K562 (cell line): ENCODE measurements at regions not wholly inside any gene's neighbourhood (a gene's known extent, or its start where the extent isn't known, plus 50 kb on each side); places are given as distances from the start of the nearest gene placed in this dataset.

Experiments
- ATAC-seq: fragments of 200-7000 bp; cut with Tn5 transposase; 3 replicates; pipeline ENCODE4 v1.9.1; 2020; ENCODE audit warnings: moderate library complexity
- BruUV-seq: library from RNA; stranded (reverse); fragments of 400-500 nt; replicated peaks from 2 replicates; lab custom pipeline; 2021; lab: Mats Ljungman, UMichigan
- CTCF ChIA-PET: fragments of 300-600 bp; formaldehyde crosslinking; extraction: SDS; loops from one replicate; lab custom pipeline; 2021; ENCODE audit warnings: low intra/inter-chr PET ratio; lab: Yijun Ruan, JAX
- POLR2A ChIA-PET: fragments of 300-600, 350-650 bp; sonication (Branson Sonifier 250); formaldehyde crosslinking; extraction: SDS; loops from one replicate; lab custom pipeline; 2021; ENCODE audit warnings: antibody characterized with exemption, inconsistent platforms; lab: Yijun Ruan, JAX
- DNase-seq, 4 experiments: peaks; one replicate each; pipeline versions ENCODE4 v3.0.0 to v3.0.0-alpha.2; 2011 to 2018; ENCODE audit warnings: low spot score in 3 of 4, mixed read lengths in 3 of 4; ENCODE audit errors: extremely low read depth in 1 of 4
- FAIRE-seq: peaks from 2 replicates; lab custom pipeline; 2011; peaks lifted over from hg19 to GRCh38; lab: Jason Lieb, UNC
- H2AFZ ChIP-seq: 2 replicates; pipeline ENCODE4 v1.6.0; 2011; ENCODE audit warnings: low read depth, low read length, control low read depth, inconsistent platforms
- H3K27ac ChIP-seq: fragments of 200-600 bp; 3 replicates; pipeline ENCODE4 v1.8.0; 2011; ENCODE audit warnings: low read depth, mild to moderate bottlenecking, control low read depth, inconsistent platforms, low read length, moderate library complexity, mixed read lengths; ENCODE audit errors: extremely low read depth
- H3K27me3 ChIP-seq, 2 experiments: fragments of 300-600 bp in 1 of 2; 2 replicates in 1 of 2; 3 replicates in 1 of 2; pipeline versions ENCODE4 v1.6.0 to v1.8.0; 2011; ENCODE audit warnings: inconsistent platforms in 2 of 2, low read length in 2 of 2, mild to moderate bottlenecking in 1 of 2, mixed read lengths in 1 of 2, moderate library complexity in 1 of 2; ENCODE audit not compliant: control insufficient read depth in 2 of 2, insufficient read depth in 2 of 2
- H3K36me3 ChIP-seq: fragments of 300-600 bp; 3 replicates; pipeline ENCODE4 v1.8.0; 2011; ENCODE audit warnings: mild to moderate bottlenecking, low read length, inconsistent platforms; ENCODE audit not compliant: control insufficient read depth, insufficient read depth
- H3K4me1 ChIP-seq, 2 experiments: fragments of 200-600 bp in 1 of 2; replicated peaks in 1 of 2; 2 replicates in 1 of 2; 3 replicates in 1 of 2; pipeline versions ENCODE4 v1.5.1 to v1.8.0; 2011; ENCODE audit warnings: inconsistent platforms in 2 of 2, low read length in 2 of 2, mild to moderate bottlenecking in 1 of 2, mixed read lengths in 1 of 2, moderate library complexity in 1 of 2; ENCODE audit not compliant: control insufficient read depth in 2 of 2, insufficient read depth in 2 of 2
- H3K4me2 ChIP-seq: 2 replicates; pipeline ENCODE4 v1.6.1; 2011; ENCODE audit warnings: low read length, control low read depth, inconsistent platforms, mixed read lengths; ENCODE audit not compliant: insufficient read depth
- H3K4me3 ChIP-seq: fragments of 200-600 bp; sonication (generic), shearing (Covaris generic); 2 replicates; pipeline ENCODE4 v1.5.1; 2016; ENCODE audit warnings: control low read depth, inconsistent platforms
- H3K79me2 ChIP-seq: fragments of 200-600 bp; 3 replicates; pipeline ENCODE4 v1.8.0; 2011; ENCODE audit warnings: low read length, inconsistent platforms; ENCODE audit not compliant: control insufficient read depth, insufficient read depth
- H3K9ac ChIP-seq, 2 experiments: 2 replicates each; pipeline versions ENCODE4 v1.6.0 to v1.6.1; 2011; ENCODE audit warnings: low read depth in 2 of 2, low read length in 2 of 2, control low read depth in 1 of 2, inconsistent platforms in 1 of 2, mild to moderate bottlenecking in 1 of 2, mixed read lengths in 1 of 2; ENCODE audit not compliant: insufficient read depth in 1 of 2
- H3K9me1 ChIP-seq: one replicate; pipeline ENCODE4 v1.6.0; 2011; ENCODE audit warnings: inconsistent platforms, mild to moderate bottlenecking, low read length, moderate library complexity; ENCODE audit not compliant: control insufficient read depth, insufficient read depth
- H3K9me3 ChIP-seq: replicated peaks from 2 replicates; pipeline ENCODE4 v1.5.1; 2011; ENCODE audit warnings: low read depth, low read length, inconsistent platforms; ENCODE audit not compliant: control insufficient read depth, insufficient read depth
- H4K20me1 ChIP-seq: replicated peaks from 2 replicates; pipeline ENCODE4 v1.6.1; 2011; ENCODE audit warnings: low read length, inconsistent platforms, mixed read lengths; ENCODE audit not compliant: control insufficient read depth, insufficient read depth
- DLX4 ChIP-seq: fragments of 250-450 bp; sonication (Bioruptor Pico); IDR thresholded peaks from 2 replicates; pipeline ENCODE4 v1.6.1; 2021; ENCODE audit warnings: mild to moderate bottlenecking
- ESRRB ChIP-seq: fragments of 250-450 bp; sonication (Bioruptor Pico); IDR thresholded peaks from 2 replicates; pipeline ENCODE4 v1.5.0; 2020; ENCODE audit warnings: mild to moderate bottlenecking, moderate library complexity, borderline replicate concordance
- HSF4 ChIP-seq: fragments of 250-450 bp; sonication (Bioruptor Pico); IDR thresholded peaks from 2 replicates; pipeline ENCODE4 v2.1.2; 2022; ENCODE audit warnings: mild to moderate bottlenecking, moderate library complexity, borderline replicate concordance
- POLR2AphosphoS2 ChIP-seq: IDR thresholded peaks from 2 replicates; pipeline ENCODE4 v1.6.1; 2012; ENCODE audit warnings: low read length, improper control_type of control experiment
- SMARCA5 ChIP-seq: fragments of 450-650 bp; IDR thresholded peaks from 2 replicates; pipeline ENCODE4 v1.6.1; 2016
- SMC3 ChIP-seq: conservative IDR thresholded peaks from 2 replicates; pipeline ENCODE4 v1.6.1; 2011; ENCODE audit warnings: low read depth, low read length, improper control_type of control experiment; ENCODE audit not compliant: insufficient read depth
- ZNF318 ChIP-seq, 2 experiments: fragments of 450-650 bp; IDR thresholded peaks; 2 replicates each; pipeline ENCODE4 v1.6.1; 2016; ENCODE audit warnings: mild to moderate bottlenecking in 2 of 2, borderline replicate concordance in 1 of 2, low read depth in 1 of 2, moderate library complexity in 1 of 2
- WGBS: fragments of 100-300 bp; shearing (Covaris generic); methylation state at CpG from one replicate; pipeline ENCODE4 v1.1.6; 2016; ENCODE audit warnings: low coverage, mixed read lengths; ENCODE audit not compliant: insufficient coverage; ENCODE audit errors: missing lambda C conversion rate; 5-methylcytosine and 5-hydroxymethylcytosine counted together
- in situ Hi-C: fragments of 300-500 bp; cut with MboI; formaldehyde crosslinking; loops from 4 replicates; pipeline ENCODE4 v1.15.0; 2018; ENCODE audit warnings: inconsistent platforms, mixed read lengths
- intact Hi-C: fragments of 100-400 bp; cut with micrococcal nuclease; formaldehyde crosslinking; loops from 2 replicates; pipeline ENCODE4 v1.14.2; 2022
- TF ChIP-seq, protein P1 (sequence below): fragments of 450-650 bp; IDR thresholded peaks from 2 replicates; pipeline ENCODE4 v1.6.1; 2016

GRCh38 chr14:54147758-54148157 lies 191.1 kb upstream of the BMP4 start:
- WGBS = 7% methylated on average over 3 of the region's 3 CpGs
- FAIRE-seq (no peak), DNase-seq (no peak), ATAC-seq (no peak)
- Histone ChIP-seq H3K9me3 (no peaks in the 10 kb centered on the region; the same call in 1 of the 2 replicates), H3K9me1 (no peaks in the 10 kb centered on the region), H3K4me1 (no peaks in the 10 kb centered on the region), H3K27me3 (no peaks in the 10 kb centered on the region), H3K27ac (no peak overlapping the region), H3K4me3 (no peak overlapping the region), H2AFZ (no peak overlapping the region), H3K4me2 (no peak overlapping the region), H3K36me3 (no peaks in the 10 kb centered on the region), H3K9ac (no peak overlapping the region), H4K20me1 (no peaks in the 10 kb centered on the region), H3K79me2 (no peaks in the 10 kb centered on the region)
- CTCF ChIA-PET = no interaction called here
- intact Hi-C loops (no loop called here), in situ Hi-C loops (no loop called here)
- POLR2A ChIA-PET = no interaction called here
- TF ChIP-seq HSF4 (CRISPR knock-in tag) = no peak
- TF ChIP-seq, protein P1, sequence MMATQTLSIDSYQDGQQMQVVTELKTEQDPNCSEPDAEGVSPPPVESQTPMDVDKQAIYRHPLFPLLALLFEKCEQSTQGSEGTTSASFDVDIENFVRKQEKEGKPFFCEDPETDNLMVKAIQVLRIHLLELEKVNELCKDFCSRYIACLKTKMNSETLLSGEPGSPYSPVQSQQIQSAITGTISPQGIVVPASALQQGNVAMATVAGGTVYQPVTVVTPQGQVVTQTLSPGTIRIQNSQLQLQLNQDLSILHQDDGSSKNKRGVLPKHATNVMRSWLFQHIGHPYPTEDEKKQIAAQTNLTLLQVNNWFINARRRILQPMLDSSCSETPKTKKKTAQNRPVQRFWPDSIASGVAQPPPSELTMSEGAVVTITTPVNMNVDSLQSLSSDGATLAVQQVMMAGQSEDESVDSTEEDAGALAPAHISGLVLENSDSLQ = no peak
- no peak for TF ChIP-seq POLR2AphosphoS2
- TF ChIP-seq DLX4 (CRISPR knock-in tag) = no peak
- no peak for TF ChIP-seq ZNF318 (IDR thresholded peaks at IDR 0.05; ENCODE audit: borderline replicate concordance in 1 of 2, low read depth in 1 of 2)
- TF ChIP-seq ESRRB (CRISPR knock-in tag) = no peak
- no peak for TF ChIP-seq SMC3
- no peak for TF ChIP-seq SMARCA5
- BruUV-seq = no TSS peak
